H1 (cell line): ENCODE measurements at regions not wholly inside any gene's neighbourhood (a gene's known extent, or its start where the extent isn't known, plus 50 kb on each side); places are given as distances from the start of the nearest gene placed in this dataset.

ENCODE experiments used
- POLR2A ChIP-seq, 2 experiments: IDR thresholded peaks; 1 replicate in 1 of 2; 2 replicates in 1 of 2; pipeline ENCODE4 v1.6.1; 2011; ENCODE audit warnings: low read depth in 2 of 2, low read length in 2 of 2, mild to moderate bottlenecking in 2 of 2; ENCODE audit errors: control extremely low read depth in 1 of 2
- TF ChIP-seq, protein P1 (sequence below), 3 experiments: IDR thresholded peaks; 1 replicate in 2 of 3; 2 replicates in 1 of 3; pipeline versions ENCODE4 v1.5.1 to v1.6.1; 2011; ENCODE audit warnings: low read length in 3 of 3, mild to moderate bottlenecking in 3 of 3, inconsistent platforms in 2 of 3, low read depth in 1 of 3, moderate library complexity in 1 of 3; ENCODE audit not compliant: insufficient read depth in 1 of 3; ENCODE audit errors: control extremely low read depth in 1 of 3

DNA sequence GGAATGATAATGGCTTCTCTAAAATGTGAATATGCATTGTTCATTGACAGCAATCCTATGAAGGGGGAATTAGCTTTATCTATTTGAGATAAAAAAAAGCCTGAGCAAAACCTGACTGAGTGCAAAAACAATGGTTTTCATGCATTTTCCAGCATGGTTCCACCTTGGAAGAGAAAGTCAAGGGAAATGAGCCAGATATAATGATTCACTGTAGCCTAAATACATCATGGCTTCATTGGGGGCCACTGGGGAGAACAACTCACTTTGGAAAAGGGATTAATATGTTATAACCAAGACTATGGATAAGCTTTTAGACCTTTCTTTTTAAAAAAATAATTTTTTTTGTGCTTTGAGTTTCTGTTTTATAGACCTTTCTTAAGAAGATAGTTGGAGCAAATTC, 679.7 kb downstream of the NYAP2 start:
- TF ChIP-seq, protein P1, sequence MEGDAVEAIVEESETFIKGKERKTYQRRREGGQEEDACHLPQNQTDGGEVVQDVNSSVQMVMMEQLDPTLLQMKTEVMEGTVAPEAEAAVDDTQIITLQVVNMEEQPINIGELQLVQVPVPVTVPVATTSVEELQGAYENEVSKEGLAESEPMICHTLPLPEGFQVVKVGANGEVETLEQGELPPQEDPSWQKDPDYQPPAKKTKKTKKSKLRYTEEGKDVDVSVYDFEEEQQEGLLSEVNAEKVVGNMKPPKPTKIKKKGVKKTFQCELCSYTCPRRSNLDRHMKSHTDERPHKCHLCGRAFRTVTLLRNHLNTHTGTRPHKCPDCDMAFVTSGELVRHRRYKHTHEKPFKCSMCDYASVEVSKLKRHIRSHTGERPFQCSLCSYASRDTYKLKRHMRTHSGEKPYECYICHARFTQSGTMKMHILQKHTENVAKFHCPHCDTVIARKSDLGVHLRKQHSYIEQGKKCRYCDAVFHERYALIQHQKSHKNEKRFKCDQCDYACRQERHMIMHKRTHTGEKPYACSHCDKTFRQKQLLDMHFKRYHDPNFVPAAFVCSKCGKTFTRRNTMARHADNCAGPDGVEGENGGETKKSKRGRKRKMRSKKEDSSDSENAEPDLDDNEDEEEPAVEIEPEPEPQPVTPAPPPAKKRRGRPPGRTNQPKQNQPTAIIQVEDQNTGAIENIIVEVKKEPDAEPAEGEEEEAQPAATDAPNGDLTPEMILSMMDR (IDR thresholded peaks at IDR 0.05; ENCODE audit: control extremely low read depth in 1 of 3, insufficient read depth in 1 of 3, low read depth in 1 of 3, low read length in 3 of 3) = no peak
- no peak for TF ChIP-seq POLR2A (IDR thresholded peaks at IDR 0.05; ENCODE audit: control extremely low read depth in 1 of 2, low read depth in 2 of 2, low read length in 2 of 2)
